Prostate gland (tissue), 2 donors: ENCODE measurements at regions not wholly inside any gene's neighbourhood (a gene's known extent, or its start where the extent isn't known, plus 50 kb on each side); places are given as distances from the start of the nearest gene placed in this dataset.

Source experiments
- CTCF ChIP-seq, 4 experiments: fragments of 200-600 bp in 2 of 4; fragments of 450-650 bp in 2 of 4; sonication (generic) in 2 of 4; IDR thresholded peaks; 1 replicate in 3 of 4; 2 replicates in 1 of 4; pipeline ENCODE4 v1.5.1; 2016 to 2019; ENCODE audit warnings: antibody characterized with exemption in 4 of 4, mild to moderate bottlenecking in 2 of 4, moderate library complexity in 2 of 4
- POLR2A ChIP-seq: fragments of 450-650 bp; IDR thresholded peaks from one replicate; pipeline ENCODE4 v1.6.1; 2016; ENCODE audit warnings: antibody characterized with exemption, mild to moderate bottlenecking
- POLR2AphosphoS5 ChIP-seq: sonication (generic); formaldehyde crosslinking; IDR thresholded peaks from one replicate; pipeline ENCODE4 v1.6.1; 2017; ENCODE audit warnings: antibody characterized with exemption

GRCh38 chr13:60790620-60791019, 393.6 kb downstream of the TDRD3 start:
- TF ChIP-seq CTCF (IDR thresholded peaks at IDR 0.05) (no peak), POLR2A (no peak), POLR2AphosphoS5 (no peak)
